GM19328 (cell line): ENCODE measurements at regions not wholly inside any gene's neighbourhood (a gene's known extent, or its start where the extent isn't known, plus 50 kb on each side); places are given as distances from the start of the nearest gene placed in this dataset.

Experiments
- ATAC-seq: cut with Tn5 transposase; IDR thresholded peaks from one replicate; pipeline ENCODE4 v1.9.1; 2021; ENCODE audit warnings: mild to moderate bottlenecking, moderate library complexity; ENCODE audit not compliant: unreplicated experiment

DNA sequence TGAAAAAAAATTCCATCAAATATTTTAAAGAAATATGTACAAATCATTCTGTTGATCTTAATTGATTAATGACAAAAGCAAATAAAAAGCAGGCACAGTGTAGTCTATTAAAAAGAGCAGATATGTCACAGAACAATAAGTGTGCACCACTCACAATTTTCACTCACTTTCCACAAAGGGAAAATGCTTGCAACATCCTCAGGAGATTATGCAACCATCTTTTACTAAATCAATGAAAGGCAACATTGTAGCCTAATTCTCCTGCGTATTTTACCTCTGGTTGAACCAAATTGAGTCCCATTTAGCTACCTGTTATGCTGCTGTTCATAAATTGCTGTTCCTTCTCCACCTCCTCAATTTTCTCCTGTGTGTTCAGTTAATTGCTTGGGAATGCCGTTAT, 1346.8 kb upstream of the PIK3C3 start:
- no peak for ATAC-seq

DNA sequence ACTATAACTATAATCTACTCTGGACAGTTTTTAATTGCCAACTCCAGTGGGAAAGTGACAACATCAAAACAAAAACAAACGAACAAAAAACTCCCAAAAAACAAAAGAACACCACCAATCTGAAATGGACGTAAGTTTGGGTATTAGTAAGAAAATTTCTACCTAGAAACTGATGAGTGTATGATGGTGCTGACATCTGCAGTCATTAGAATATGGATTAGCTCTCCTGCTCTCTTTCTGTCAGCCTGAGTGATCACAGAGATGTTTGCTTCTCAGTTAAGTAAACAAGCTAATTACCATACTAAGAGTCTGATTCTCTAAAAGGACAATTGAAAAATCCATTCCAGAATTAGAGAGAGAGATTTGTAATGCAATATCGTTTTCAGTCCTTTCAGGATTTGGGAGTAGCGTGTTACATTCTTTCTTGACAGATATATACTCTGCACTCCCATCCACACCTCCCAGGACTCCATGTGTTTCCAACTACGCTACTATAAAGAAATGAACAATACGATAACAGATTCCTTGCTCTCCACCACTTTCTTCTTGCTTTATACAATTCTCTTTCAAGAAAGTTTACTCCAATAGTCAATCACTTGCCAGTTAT, 1347.4 kb upstream of the PIK3C3 start:
- ATAC-seq = no peak

DNA sequence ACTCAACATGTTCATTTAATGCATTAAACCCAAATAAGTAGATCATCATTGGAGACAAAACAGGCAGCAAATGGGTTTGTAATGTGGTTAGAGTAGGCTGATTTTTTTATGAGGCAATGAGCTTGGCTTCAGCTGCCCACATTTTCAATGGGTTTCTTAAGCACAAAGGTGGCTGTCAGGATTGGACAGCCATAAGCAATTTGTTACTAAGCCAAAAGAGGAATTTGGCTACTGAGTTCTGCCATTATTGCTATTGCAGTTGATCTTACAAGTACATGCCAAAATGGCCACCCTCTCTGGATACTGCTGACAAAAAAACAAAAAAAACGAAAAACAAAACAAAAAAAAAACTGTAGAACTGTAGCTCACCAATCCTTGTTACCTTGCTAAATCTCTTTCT, 1348.0 kb upstream of the PIK3C3 start:
- no peak for ATAC-seq

DNA sequence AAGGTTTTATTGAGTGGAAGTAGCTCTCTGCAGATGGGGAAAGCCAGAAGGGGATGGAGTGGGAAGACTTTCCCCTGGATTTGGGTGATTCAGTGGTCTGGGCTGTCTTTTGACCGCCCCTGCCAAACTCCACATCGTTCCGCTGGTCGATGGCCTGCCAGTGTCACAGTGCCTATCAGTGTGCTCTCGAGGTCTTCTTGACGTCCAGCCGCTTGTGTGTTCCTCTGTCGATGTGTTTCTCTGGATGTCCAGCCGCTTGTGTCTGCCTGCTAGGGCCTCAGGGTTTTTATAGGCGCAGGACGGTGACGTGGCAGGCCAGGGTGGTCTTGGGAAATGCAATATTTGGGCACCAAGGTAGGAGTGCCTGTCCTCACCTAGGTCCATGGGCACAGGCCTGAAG, 1371.4 kb upstream of the PIK3C3 start:
- ATAC-seq = no peak

DNA sequence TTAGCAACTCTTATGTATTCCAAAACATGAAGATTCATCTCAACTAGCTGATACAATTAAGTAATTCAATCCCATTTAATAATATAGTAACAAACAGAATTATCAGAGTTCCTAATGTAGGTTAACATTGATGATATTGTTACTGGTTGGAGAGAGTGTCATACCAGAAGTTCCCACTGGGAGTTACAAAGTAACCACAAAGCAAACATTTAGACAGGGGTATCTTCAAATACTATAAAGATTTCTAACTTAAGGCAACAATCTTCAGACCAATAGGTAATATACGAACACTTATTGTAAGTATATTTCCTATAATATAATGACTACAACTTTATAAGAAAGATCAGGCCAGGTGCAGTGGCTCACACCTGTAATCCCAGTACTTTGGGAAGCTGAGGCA, 1372.9 kb upstream of the PIK3C3 start:
- no peak for ATAC-seq

DNA sequence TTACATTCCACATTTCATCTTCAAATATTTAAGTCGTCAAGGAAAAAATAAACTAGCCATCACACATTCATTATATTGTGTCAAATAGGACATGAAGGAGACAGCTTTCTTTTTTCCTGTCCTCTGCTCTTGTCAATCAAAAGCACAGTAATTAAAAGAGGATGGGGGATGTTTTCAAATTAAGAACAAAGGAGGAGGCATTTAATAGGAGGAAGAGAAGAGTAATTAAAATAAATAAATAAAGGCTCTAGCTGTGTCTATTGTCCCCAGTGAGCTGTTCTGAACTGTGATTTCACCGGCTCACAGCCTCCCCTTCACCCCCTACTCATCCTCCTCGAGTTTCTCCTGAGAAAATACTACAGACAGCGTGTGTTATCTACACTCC, 1377.1 kb upstream of the PIK3C3 start:
- no peak for ATAC-seq

DNA sequence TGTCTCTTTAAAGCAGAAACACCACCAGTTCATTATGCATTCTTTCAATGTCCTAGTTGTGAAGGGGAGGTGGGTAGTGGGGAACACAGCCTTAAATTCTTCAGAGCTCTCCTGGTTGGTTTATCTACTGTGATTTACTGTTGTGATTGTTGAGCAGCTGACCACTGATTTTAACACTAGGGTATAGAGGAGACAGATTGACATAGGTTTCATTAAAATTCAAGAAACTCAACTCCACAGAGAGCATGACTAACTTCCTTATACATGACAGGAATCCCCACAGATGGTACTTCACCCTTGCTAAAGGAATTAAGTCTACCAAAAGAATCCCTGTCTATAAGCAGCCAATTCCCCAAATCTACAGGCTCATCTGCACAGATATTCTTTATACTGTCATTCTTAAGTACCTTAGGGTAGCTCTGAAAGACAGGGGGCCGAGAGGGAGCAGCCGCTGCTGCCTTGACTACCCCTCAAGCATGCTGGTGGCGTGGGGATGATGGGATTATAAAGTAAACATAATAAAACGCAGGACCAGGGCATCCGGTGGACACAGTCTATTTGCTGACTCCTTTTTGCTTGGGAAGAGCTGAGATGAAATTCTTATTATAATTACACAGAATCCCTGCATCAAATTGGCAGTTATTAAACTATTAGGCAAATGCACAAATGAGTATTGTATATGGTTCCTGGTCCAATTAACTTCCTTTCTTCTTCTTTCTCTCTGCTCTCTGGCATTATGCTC, 1377.6 kb upstream of the PIK3C3 start:
- ATAC-seq = no peak

DNA sequence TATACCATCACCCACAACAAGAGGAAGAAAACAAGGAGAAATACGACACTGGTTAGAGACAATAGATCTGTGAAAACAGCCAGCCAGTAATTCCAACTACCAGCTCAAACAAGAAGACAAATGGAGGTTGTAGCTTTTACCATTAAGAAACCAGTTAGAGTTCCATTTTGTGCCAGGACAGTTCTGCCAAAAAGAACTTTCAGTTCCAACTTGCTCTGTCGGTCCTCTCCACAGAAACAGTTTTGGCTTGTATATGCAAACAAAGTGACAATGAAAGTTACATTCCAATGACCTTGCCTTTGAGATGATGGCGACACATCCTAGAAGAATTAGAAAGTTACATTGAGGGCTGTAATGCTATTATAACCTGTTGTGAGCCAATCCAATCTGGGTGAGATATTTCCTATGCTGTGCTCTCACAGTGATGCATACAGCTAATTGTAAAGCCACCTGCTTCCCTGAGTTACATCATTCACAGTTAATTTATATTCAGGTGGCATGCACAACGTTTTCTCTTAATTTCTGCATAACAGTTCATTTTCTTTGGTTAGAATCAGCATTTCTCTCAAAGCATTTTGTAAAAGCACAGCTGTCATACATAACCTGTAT, 1378.4 kb upstream of the PIK3C3 start:
- no peak for ATAC-seq

DNA sequence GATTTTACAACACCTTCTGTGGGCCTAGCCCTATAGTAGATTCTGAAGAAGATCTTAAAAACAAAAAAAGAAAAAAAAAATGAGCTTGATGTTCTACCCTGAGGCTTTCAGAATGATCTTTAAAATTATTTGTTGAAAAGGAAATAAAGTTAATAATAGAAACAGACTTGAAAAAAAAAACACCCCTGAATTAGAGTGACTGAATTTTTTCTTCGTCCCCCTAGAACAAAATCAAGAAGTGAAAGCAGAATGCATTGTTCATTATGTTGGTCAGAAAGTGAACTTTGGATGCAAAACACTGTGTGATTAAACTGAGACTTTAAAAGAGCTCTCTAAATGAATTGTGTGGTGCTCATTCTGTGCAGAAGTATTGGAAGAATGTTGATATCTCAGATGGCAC, 1384.4 kb upstream of the PIK3C3 start:
- ATAC-seq = no peak

DNA sequence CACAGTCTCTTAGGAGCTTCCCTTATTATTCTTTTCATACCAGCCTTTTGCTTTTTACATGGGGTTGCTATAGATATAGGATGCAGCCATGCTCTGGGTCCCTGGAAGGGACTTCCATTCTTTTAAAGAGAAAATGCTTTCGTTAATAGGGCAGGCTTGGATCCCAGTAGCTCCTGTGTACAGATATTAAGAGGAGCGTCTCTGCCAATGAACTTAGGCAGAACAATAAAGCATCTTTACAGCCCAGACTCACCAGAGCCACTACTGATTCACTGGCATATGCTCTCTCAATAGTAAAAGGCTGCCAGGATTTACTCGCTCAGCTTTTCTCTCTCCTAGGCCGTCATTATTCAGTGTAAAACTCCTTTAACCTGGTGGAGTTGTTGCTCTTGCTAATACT, 1385.4 kb upstream of the PIK3C3 start:
- no peak for ATAC-seq

DNA sequence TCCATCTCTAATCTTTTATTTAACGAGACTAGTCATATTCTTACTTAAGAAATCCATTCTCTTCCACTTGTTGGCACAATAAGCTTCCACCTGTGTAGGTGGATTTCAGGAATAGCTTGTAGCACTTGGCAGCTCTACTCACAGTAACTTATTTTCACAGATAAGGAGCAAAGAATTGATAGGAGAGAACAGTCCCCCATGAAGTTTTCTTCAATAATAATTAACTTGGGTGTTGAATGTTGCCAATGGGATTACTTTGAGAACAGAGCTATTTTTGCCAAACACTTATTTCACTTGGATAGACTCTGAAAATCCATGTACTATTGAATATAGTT, 1388.6 kb upstream of the PIK3C3 start:
- ATAC-seq = no peak

DNA sequence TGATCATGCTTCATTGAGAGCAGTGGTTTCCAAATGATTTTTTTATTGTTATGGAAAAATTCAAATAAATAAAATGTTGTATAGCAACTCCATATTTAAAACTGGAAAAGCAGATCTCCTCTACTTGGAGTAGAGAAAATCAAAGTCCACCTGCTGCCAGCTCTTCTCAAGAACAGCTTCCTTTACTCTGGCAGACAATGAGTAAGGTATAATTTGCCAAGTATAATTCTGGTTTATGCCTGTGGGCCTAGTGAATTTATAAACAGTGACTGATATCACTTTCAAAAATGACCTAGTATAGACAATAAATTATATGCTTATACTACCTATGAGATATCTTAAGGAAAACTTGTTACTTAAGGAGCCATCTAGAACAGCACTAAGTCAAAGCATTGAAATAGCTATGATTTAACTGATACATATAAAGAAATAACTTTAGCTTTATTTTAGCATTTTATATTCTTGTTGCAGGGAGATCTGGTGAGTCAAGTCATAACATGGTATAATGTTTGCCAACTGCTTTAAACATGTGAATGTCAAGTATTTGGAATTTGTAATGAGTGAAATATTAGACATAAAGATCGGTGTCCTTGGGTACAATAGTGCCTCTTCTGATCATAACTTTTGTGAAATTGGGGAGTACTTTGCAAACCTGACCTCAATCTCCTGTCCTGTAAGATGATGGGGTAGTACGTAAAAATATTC, 1389.1 kb upstream of the PIK3C3 start:
- no peak for ATAC-seq

DNA sequence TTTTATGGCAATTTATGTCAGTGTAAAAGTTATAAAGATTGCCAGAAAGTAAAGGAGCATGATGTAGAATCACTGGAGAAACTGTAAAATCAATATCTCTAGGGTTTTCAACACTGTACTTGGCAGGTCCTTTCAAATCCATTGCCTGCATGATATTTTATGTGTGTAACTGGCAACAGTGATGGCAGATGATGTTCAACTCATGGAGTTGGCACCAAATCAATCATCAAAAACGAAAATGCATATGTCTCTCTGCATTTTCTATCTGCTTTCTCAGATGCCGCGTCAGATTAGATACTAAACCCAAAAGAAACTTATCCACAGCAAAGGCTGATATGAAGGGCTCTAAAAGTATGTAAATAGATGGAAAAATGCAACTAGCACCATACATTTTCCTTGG, 1395.5 kb upstream of the PIK3C3 start:
- no peak for ATAC-seq

DNA sequence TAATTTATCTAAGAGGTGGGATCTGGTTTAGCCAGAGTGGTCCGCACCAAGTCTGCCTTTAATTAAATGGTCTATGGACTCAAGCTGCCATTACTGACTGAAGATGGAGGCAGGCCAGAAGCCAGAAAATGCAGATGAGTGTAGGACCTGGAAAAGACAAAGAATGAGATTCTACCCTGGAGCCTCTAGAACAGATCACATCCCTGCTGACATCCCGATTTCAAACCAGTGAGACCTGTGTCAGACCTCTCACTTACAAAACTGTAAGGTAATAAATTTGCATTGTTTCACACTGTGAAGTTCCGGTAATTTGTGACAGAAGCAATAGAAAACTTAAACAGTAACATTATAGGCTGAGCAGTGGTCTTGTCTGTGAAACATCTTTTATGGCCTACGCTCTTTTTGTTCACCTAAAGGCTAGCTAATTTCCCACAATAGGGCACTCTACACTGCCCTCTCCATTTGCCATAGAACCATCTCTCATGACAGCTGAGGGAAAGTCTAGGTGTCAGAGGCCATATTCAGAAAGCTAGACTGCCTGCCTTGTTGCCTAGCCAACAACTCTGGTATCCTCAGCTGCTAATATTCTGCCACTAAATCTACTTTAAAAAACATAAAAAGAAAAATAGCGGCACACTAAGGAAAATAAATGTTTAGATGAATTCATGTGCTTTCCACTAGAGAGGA, 1396.2 kb upstream of the PIK3C3 start:
- no peak for ATAC-seq

DNA sequence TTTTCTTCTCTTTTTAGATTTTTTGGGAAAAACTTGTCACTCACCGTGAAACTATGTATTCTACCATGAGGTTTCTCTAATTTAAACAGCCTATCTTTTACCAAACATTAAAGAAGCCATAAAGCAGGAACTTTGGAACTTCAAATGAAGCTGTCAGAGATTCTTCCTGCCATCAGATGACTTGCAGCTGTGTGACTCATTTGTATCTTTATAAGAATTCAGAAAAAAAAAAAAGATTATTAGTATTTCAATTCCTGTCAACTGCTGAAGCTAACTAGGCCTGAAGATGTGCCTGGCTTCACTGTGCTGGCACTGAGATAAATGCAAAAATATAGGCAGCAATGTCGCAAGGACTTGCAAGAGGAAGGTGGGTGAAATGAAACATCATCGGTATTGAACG, 1399.1 kb upstream of the PIK3C3 start:
- no peak for ATAC-seq

DNA sequence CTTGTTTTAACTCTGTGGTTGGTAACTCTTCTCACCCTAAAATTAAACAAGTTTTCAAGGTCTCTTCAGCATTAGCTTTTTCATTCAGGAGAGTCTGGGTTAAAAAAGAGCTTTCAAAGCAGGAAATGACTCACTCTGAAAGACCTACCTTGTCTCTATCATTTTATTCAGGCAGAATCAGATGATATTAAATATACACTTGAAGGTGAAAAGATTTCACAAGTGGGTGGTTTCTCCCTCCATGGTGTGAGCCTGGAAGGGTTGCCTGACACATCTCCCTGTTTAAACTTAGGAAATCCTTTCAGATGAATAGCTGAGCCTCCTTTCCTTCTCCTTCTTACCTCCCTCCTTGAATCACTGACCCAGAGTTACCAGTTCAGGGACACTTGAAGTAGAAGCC, 1402.0 kb upstream of the PIK3C3 start:
- ATAC-seq = no peak

DNA sequence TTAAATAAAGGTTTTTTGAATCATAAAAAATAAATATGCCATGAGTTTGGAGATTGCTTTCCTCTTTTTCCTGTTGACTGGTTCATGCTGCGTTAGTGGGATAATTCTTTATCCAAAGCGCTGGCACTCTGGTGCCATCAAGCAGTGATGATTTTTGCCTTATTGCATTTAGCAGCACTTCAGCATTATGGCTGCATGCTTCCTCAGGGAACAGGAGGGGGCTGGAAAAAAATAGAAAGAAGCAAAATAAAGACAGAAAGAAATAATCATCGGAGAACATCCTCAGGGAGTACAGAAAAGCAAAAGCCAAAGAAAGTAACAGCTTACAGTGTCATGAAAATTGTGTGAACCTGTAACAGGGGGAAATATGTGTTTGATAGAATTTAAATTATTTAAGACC, 1408.2 kb upstream of the PIK3C3 start:
- no peak for ATAC-seq

DNA sequence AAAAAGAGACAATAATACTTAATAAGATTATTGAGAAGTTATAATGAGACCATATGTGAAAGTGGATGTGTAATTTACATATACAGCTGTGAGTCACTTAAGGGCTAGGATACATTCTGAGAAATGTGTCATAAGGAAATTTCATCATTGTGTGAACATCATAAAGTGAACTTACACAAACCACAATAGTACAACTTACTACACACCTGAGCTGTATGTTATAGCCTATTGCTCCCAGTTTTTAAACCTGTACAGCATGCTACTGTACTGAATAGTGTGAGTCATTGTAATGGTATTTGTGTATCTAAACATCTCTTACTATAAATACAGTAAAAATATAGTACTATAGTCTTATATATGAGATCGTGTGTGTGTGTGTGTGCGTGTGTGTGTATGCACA, 1420.3 kb upstream of the PIK3C3 start:
- ATAC-seq = no peak

DNA sequence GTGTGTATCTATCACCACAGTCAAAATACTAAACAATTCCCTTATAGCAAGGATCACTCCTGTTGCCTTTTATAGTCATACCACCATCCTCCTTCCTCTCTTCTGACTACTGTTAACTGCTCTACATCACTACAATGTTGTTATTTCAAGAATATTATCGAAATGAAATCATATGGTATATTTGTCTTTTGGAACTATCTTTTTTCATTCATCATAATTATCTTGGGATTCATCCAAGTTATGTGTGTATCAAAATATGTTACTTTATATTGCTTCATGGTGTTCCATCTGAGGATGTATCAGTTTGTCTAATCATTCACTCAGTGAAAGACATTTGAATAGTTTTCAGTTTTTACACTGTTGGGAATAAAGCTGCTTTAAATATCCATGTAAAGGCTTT, 1423.0 kb upstream of the PIK3C3 start:
- ATAC-seq = no peak

DNA sequence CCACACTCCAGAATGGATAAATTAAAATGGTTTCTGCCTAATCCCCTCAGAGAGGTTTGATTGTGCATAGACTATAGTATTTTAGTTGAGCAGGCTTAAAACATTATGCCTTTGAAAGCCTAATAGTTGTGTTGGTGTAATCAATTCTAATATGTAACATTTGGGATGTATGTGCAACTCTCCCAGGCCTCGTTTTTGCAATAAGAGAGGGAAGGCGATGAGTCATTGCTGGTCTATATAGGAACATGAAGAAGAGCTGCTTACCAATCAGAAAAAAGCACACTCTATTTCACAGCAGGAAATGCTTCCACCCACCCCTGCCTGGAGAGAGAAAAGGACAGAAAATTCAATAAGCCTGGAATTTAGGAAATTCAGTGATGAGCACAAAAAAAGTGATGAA, 1424.0 kb upstream of the PIK3C3 start:
- ATAC-seq = no peak

DNA sequence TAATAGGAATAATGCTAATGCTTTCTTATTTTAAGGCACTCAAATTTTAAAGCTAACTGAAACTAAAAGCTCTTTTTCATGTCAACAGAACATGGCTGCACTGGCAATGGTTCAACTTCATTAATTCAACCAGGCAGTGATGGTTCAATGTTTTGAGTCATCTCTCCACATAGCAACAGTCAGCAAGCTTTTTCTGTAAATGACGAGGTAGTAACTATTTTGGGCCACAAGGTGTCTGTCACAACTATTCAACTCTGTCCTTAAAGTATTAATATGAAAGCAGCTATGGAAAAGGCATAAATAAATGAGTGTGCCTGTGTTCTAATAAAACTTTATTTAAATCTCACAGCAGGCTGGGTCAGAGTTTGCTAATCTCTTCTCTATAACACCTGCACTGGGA, 1425.6 kb upstream of the PIK3C3 start:
- no peak for ATAC-seq

DNA sequence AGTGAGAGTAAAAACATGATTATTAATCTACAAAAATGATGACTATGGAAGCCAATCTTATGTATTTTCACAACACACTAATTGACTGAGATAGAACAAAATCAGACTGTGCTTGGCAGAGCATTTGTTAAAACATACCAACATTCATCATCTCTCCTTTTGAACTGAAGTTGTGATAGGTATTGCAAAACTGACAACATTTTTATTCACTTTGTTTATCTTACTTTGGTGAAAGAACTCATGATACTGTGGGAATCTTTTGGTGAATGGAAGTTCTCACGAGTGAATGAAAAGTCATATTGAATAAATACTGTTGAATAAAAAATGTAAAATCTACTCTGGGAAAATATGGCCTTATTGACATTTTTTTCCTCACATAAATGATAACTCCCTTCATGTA, 1430.2 kb upstream of the PIK3C3 start:
- no peak for ATAC-seq
